Tibial nerve (tissue), 3 donors: ENCODE measurements at regions not wholly inside any gene's neighbourhood (a gene's known extent, or its start where the extent isn't known, plus 50 kb on each side); places are given as distances from the start of the nearest gene placed in this dataset.

Experiments used
- CTCF ChIP-seq, 5 experiments: fragments of 200-600 bp in 3 of 5; fragments of 450-650 bp in 2 of 5; sonication (generic) in 3 of 5; IDR thresholded peaks; one replicate each; pipeline ENCODE4 v1.5.1; 2016 to 2019; ENCODE audit warnings: antibody characterized with exemption in 5 of 5, mild to moderate bottlenecking in 3 of 5, moderate library complexity in 2 of 5
- POLR2A ChIP-seq, 2 donors: fragments of 450-650 bp; IDR thresholded peaks; one replicate each; pipeline ENCODE4 v1.6.1; 2017; ENCODE audit warnings: antibody characterized with exemption in 2 of 2, mild to moderate bottlenecking in 2 of 2, moderate library complexity in 2 of 2

DNA sequence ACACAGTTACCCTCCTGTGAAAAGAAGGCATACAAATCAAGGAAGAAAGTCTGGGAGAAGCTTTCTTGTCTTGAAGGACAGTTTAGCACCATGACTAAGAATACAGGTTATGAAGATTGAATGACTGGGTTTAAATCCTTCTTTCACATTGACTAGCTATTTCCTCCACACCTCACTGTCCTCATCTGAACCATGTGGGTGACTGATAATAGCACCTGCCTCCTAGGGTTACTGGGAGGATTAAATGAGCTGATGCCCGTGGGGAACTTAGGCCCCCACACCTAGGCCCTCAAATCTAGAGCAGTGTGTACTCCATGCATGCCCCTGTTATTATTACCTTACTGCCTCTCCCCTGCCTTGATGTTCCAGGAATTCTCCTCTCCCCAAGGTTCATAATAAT lies 202.9 kb downstream of the FBXO15 start:
- TF ChIP-seq CTCF (IDR thresholded peaks at IDR 0.05) (no peak), POLR2A (IDR thresholded peaks at IDR 0.05) (no peak)
